Esophagus muscularis mucosa (tissue), 4 donors: ENCODE measurements at regions not wholly inside any gene's neighbourhood (a gene's known extent, or its start where the extent isn't known, plus 50 kb on each side); places are given as distances from the start of the nearest gene placed in this dataset.

Experiments
- DNase-seq: peaks from one replicate; pipeline ENCODE4 v3.0.0-alpha.2; 2017; ENCODE audit errors: extremely low spot score
- H3K27ac ChIP-seq, 4 donors: fragments of 200-600 bp; sonication (generic); replicated peaks in 1 of 4; 1 replicate in 3 of 4; 2 replicates in 1 of 4; pipeline ENCODE4 v1.5.1; 2016 to 2019; ENCODE audit warnings: mild to moderate bottlenecking in 1 of 4
- H3K27me3 ChIP-seq, 4 donors: fragments of 200-600 bp; sonication (generic); one replicate each; pipeline versions ENCODE4 v1.5.1 to v1.6.0; 2016 to 2019
- H3K36me3 ChIP-seq, 4 donors: fragments of 200-600 bp; sonication (generic); one replicate each; pipeline ENCODE4 v1.5.1; 2016 to 2019
- H3K4me1 ChIP-seq, 4 donors: fragments of 200-600 bp; sonication (generic); one replicate each; pipeline ENCODE4 v1.5.1; 2016 to 2019
- H3K4me3 ChIP-seq, 4 donors: fragments of 200-600 bp; sonication (generic); 1 replicate in 2 of 4; 2 replicates in 2 of 4; pipeline ENCODE4 v1.5.1; 2016 to 2019; ENCODE audit warnings: mild to moderate bottlenecking in 4 of 4, moderate library complexity in 1 of 4
- H3K9me3 ChIP-seq, 4 donors: fragments of 200-600 bp; sonication (generic); 1 replicate in 3 of 4; 2 replicates in 1 of 4; pipeline ENCODE4 v1.5.1; 2016 to 2019
- EP300 ChIP-seq: sonication (generic); formaldehyde crosslinking; IDR thresholded peaks from one replicate; pipeline ENCODE4 v1.6.1; 2017; ENCODE audit warnings: antibody characterized with exemption
- POLR2A ChIP-seq: fragments of 450-650 bp; IDR thresholded peaks from one replicate; pipeline ENCODE4 v1.6.1; 2017; ENCODE audit warnings: antibody characterized with exemption, moderate library complexity, mild to moderate bottlenecking, low read depth
- POLR2AphosphoS5 ChIP-seq, 2 donors: sonication (generic); formaldehyde crosslinking; IDR thresholded peaks; one replicate each; pipeline ENCODE4 v1.6.1; 2017; ENCODE audit warnings: antibody characterized with exemption in 2 of 2
- WGBS: methylation state at CpG from one replicate; pipeline ENCODE4 v1.1.5; 2018; 5-methylcytosine and 5-hydroxymethylcytosine counted together
- intact Hi-C: fragments of 100-400 bp; cut with DNase I; formaldehyde crosslinking; loops from one replicate; pipeline ENCODE4 v1.15.1; 2023
- TF ChIP-seq, protein P1 (sequence below), 3 experiments: fragments of 200-600 bp in 2 of 3; fragments of 450-650 bp in 1 of 3; sonication (generic) in 2 of 3; IDR thresholded peaks; one replicate each; pipeline ENCODE4 v1.5.1; 2017 to 2019; ENCODE audit warnings: antibody characterized with exemption in 3 of 3, mild to moderate bottlenecking in 2 of 3, moderate library complexity in 1 of 3

DNA sequence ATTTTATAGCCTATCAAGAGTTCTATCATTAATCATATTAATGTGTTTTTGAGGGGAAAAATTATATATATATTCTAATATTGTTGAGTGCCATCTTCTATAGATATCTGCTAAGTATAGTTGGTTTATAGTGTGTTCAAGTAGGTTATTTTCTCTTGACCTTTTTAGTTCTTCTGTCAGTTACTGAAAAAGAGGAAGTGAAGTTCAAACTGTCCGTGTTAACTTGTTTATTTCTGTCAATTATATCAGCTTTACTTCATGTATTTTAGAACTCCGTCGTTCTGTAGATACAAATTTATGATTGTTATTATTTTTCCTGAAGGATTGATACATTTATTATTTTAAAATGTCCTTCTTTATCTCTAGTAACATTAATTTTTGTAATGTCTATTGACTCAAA, 1209.1 kb downstream of the CDH12 start:
- Histone ChIP-seq H3K27ac (no peak overlapping the region), H3K9me3 (no peaks in the 10 kb centered on the region), H3K27me3 (no peaks in the 10 kb centered on the region), H3K36me3 (no peaks in the 10 kb centered on the region), H3K4me1 (no peaks in the 10 kb centered on the region), H3K4me3 (no peak overlapping the region)
- no peak for TF ChIP-seq EP300
- TF ChIP-seq POLR2AphosphoS5 (IDR thresholded peaks at IDR 0.05), result no peak
- TF ChIP-seq, protein P1, sequence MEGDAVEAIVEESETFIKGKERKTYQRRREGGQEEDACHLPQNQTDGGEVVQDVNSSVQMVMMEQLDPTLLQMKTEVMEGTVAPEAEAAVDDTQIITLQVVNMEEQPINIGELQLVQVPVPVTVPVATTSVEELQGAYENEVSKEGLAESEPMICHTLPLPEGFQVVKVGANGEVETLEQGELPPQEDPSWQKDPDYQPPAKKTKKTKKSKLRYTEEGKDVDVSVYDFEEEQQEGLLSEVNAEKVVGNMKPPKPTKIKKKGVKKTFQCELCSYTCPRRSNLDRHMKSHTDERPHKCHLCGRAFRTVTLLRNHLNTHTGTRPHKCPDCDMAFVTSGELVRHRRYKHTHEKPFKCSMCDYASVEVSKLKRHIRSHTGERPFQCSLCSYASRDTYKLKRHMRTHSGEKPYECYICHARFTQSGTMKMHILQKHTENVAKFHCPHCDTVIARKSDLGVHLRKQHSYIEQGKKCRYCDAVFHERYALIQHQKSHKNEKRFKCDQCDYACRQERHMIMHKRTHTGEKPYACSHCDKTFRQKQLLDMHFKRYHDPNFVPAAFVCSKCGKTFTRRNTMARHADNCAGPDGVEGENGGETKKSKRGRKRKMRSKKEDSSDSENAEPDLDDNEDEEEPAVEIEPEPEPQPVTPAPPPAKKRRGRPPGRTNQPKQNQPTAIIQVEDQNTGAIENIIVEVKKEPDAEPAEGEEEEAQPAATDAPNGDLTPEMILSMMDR (IDR thresholded peaks at IDR 0.05), result no peak
- TF ChIP-seq POLR2A, result no peak
- WGBS, result 10% methylated on average over 3 of the region's 3 CpGs
- no peak for DNase-seq
- intact Hi-C loops, result no loop called here

GRCh38 chr5:21642312-21642711, 1210.8 kb downstream of the CDH12 start:
- Histone ChIP-seq H3K9me3 (no peaks in the 10 kb centered on the region), H3K36me3 (no peaks in the 10 kb centered on the region), H3K27me3 (no peaks in the 10 kb centered on the region), H3K27ac (no peak overlapping the region), H3K4me3 (no peak overlapping the region), H3K4me1 (no peaks in the 10 kb centered on the region)
- TF ChIP-seq POLR2A (no peak), POLR2AphosphoS5 (IDR thresholded peaks at IDR 0.05) (no peak), EP300 (no peak)
- TF ChIP-seq, protein P1 (IDR thresholded peaks at IDR 0.05), result no peak
- intact Hi-C loops, result no loop called here
- 68% methylated on average over 1 of the region's 1 CpG for WGBS
- no peak for DNase-seq

DNA sequence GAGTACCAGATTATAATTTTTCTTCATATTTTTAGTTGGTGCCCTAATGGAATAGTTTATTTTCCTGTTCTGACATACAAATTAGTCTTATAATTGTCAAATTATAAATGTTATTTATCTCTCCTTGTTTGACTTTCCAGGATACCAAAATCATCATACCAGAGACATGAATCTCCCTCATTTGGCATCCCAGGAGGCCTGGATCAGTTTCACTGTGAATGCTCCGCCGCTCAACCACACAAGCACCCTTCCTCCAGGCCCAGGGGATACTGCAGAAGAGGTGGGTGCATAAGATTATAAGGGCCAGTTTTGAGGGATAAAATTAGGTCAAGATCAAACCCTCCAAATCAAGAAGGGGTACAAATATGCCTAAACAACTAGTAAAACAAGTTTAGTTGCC, 1229.3 kb downstream of the CDH12 start:
- H3K36me3 ChIP-seq, result no peaks in the 10 kb centered on the region
- no peak for DNase-seq
- no peak overlapping the region for H3K27ac ChIP-seq
- H3K27me3 ChIP-seq, result no peaks in the 10 kb centered on the region
- H3K4me1 ChIP-seq, result no peaks in the 10 kb centered on the region
- H3K4me3 ChIP-seq, result no peak overlapping the region
- no peak for TF ChIP-seq EP300
- TF ChIP-seq POLR2A, result no peak
- no peak for TF ChIP-seq POLR2AphosphoS5 (IDR thresholded peaks at IDR 0.05)
- TF ChIP-seq, protein P1 (IDR thresholded peaks at IDR 0.05), result no peak
- H3K9me3 ChIP-seq, result no peaks in the 10 kb centered on the region
- 85% methylated on average over 2 of the region's 2 CpGs for WGBS
- intact Hi-C loops, result no loop called here

DNA sequence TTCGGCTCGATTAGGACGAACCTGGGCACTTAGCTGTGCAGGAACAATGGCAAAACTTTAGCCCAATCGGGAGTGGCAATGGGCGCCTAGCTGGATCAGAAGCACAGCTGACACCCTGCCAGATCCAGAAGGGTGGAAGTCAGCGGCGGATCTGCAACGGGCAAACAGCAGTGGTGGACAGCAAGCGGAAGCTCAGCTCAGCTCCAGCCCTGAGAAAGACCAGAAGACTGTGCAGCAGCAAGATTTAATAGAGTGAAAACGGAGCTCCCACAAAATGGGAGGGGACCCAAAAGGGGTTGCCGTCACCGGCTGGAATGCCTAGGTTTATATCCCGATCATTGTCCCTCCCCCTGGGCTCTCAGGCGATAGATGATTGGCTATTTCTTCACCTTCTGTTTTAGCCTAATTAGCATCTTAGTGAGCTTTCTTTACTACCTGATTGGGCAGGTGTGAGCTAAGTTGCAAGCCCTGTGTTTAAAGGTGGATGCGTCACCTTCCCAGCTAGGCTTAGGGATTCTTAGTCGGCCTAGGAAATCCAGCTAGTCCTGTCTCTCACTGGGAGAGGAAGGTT, 1237.9 kb downstream of the CDH12 start:
- no peak for DNase-seq
- TF ChIP-seq POLR2AphosphoS5 (IDR thresholded peaks at IDR 0.05) (no peak), POLR2A (no peak), EP300 (no peak)
- TF ChIP-seq, protein P1 (IDR thresholded peaks at IDR 0.05), result no peak
- intact Hi-C loops, result no loop called here
- WGBS, result 92% methylated on average over 16 of the region's 16 CpGs
- Histone ChIP-seq H3K27ac (no peak overlapping the region), H3K9me3 (no peaks in the 10 kb centered on the region), H3K27me3 (no peaks in the 10 kb centered on the region), H3K4me3 (no peak overlapping the region), H3K4me1 (no peaks in the 10 kb centered on the region), H3K36me3 (no peaks in the 10 kb centered on the region)

- no peak for DNase-seq
- intact Hi-C loops, result no loop called here
- Histone ChIP-seq H3K4me3 (no peak overlapping the region), H3K9me3 (no peaks in the 10 kb centered on the region), H3K27me3 (no peaks in the 10 kb centered on the region), H3K36me3 (no peaks in the 10 kb centered on the region), H3K27ac (no peak overlapping the region), H3K4me1 (no peaks in the 10 kb centered on the region)
- WGBS, result 74% methylated on average over 5 of the region's 5 CpGs
- no peak for TF ChIP-seq POLR2A
Measured at GRCh38 chr5:21613971-21614488, 1239.1 kb downstream of the CDH12 start.
